Mammary epithelial cell (primary cell): ENCODE measurements at regions not wholly inside any gene's neighbourhood (a gene's known extent, or its start where the extent isn't known, plus 50 kb on each side); places are given as distances from the start of the nearest gene placed in this dataset.

Experiments
- EZH2 ChIP-seq: IDR thresholded peaks from 2 replicates; pipeline ENCODE4 v1.6.1; 2012; ENCODE audit warnings: low read length, inconsistent platforms, borderline replicate concordance
- TF ChIP-seq, protein P1 (sequence below), 2 donors: IDR thresholded peaks in 1 of 2; conservative IDR thresholded peaks in 1 of 2; 2 replicates each; pipeline ENCODE4 v1.5.1; 2011 to 2012; ENCODE audit warnings: inconsistent platforms in 2 of 2, low read length in 2 of 2, mild to moderate bottlenecking in 2 of 2, control low read depth in 1 of 2, low read depth in 1 of 2; ENCODE audit not compliant: insufficient read depth in 1 of 2; ENCODE audit errors: extremely low read depth in 1 of 2

DNA sequence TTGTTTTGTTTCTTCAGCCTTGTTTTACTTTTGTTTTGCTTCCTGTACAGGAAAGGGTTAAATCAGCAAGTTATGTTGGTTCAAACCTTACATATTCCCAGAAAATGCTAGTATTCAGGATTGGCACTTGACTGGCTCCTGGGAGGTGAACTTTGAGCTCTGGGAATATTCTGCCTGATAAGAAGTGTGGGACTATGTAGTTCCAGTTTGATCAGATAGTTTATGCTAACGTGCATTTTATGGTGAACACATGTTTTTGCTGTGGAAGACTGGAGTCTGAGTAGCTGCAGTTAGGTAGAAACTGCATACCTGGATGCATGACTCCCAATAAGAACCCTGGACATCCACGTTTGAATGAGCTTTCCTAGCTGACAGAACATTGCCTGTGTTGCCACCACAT lies 603.1 kb upstream of the HS6ST1 start:
- TF ChIP-seq, protein P1, sequence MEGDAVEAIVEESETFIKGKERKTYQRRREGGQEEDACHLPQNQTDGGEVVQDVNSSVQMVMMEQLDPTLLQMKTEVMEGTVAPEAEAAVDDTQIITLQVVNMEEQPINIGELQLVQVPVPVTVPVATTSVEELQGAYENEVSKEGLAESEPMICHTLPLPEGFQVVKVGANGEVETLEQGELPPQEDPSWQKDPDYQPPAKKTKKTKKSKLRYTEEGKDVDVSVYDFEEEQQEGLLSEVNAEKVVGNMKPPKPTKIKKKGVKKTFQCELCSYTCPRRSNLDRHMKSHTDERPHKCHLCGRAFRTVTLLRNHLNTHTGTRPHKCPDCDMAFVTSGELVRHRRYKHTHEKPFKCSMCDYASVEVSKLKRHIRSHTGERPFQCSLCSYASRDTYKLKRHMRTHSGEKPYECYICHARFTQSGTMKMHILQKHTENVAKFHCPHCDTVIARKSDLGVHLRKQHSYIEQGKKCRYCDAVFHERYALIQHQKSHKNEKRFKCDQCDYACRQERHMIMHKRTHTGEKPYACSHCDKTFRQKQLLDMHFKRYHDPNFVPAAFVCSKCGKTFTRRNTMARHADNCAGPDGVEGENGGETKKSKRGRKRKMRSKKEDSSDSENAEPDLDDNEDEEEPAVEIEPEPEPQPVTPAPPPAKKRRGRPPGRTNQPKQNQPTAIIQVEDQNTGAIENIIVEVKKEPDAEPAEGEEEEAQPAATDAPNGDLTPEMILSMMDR (conservative IDR thresholded peaks at IDR 0.05 in 1 of 2, IDR thresholded peaks at IDR 0.05 in 1 of 2; ENCODE audit: extremely low read depth in 1 of 2, insufficient read depth in 1 of 2, low read depth in 1 of 2, low read length in 2 of 2) = no peak
- TF ChIP-seq EZH2 = no peak
